Inferior parietal cortex (tissue), 1 donor: ENCODE measurements at regions not wholly inside any gene's neighbourhood (a gene's known extent, or its start where the extent isn't known, plus 50 kb on each side); places are given as distances from the start of the nearest gene placed in this dataset.

ENCODE experiments used
- DNase-seq: peaks from one replicate; pipeline ENCODE4 v3.0.0-alpha.2; 2016; ENCODE audit errors: extremely low spot score

- DNase-seq: no peak
Measured at GRCh38 chr3:131151-131888, 65.2 kb upstream of the CHL1 start.

GRCh38 chr3:132378-132777, 64.2 kb upstream of the CHL1 start:
- DNase-seq: no peak

- no peak for DNase-seq
Measured at GRCh38 chr3:132904-133303, 63.7 kb upstream of the CHL1 start.

- DNase-seq: no peak
Measured at GRCh38 chr3:140748-141330, 55.7 kb upstream of the CHL1 start.
